ENCODE measurements at regions not wholly inside any gene's neighbourhood (a gene's known extent, or its start where the extent isn't known, plus 50 kb on each side); places are given as distances from the start of the nearest gene placed in this dataset.
"Not testable (repeated sequence)": the region's sequence is repeated elsewhere in the genome, so short reads cannot be mapped to it uniquely, and the experiment has no call there.

DNA sequence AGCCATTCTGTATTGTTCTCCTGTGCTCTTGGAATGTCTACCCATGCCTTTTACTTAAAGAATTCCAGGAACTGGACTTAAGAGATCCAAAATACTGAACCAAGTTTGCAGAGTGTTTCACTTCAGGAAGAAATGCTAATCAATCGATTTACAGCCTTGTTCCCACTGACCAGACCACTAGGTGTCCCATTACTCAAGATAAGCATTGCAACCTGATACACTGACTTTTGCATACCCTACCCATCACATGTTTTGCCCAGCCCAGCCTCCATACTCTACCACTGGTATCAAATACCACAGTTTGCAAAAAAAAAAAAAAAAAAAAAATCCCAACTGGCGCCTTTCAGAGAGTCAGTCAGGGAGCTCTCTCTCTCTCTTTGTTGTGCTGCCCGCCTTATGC lies 550.8 kb downstream of the CDH9 start:
- DNase-seq (ENCODE audit: low read depth): no peak
- H3K4me3 ChIP-seq (ENCODE audit: low read depth, low read length): no peak overlapping the region
- TF ChIP-seq, protein P1, sequence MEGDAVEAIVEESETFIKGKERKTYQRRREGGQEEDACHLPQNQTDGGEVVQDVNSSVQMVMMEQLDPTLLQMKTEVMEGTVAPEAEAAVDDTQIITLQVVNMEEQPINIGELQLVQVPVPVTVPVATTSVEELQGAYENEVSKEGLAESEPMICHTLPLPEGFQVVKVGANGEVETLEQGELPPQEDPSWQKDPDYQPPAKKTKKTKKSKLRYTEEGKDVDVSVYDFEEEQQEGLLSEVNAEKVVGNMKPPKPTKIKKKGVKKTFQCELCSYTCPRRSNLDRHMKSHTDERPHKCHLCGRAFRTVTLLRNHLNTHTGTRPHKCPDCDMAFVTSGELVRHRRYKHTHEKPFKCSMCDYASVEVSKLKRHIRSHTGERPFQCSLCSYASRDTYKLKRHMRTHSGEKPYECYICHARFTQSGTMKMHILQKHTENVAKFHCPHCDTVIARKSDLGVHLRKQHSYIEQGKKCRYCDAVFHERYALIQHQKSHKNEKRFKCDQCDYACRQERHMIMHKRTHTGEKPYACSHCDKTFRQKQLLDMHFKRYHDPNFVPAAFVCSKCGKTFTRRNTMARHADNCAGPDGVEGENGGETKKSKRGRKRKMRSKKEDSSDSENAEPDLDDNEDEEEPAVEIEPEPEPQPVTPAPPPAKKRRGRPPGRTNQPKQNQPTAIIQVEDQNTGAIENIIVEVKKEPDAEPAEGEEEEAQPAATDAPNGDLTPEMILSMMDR (conservative IDR thresholded peaks at IDR 0.05; ENCODE audit: low read depth, low read length): no peak

DNA sequence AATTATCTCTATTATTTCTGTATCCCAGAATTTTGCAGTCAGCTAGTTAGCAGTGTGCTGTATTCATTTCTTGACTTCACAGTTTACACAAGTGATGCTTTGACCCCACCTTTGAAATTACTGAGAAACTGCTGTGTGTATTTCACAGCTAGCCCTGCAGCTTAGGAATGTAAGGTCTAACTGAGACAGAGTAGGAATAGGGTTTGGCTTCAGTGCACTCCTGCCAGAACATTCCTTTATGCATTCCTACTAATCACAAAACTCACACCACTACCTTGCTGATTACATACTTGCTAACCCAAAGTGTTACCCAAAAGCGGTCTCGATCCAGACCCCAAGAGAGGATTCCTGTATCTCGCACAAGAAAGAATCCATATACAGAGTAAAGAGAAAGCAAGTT lies 551.8 kb downstream of the CDH9 start:
- TF ChIP-seq, protein P1 (conservative IDR thresholded peaks at IDR 0.05; ENCODE audit: low read depth, low read length): no peak
- no peak for DNase-seq (ENCODE audit: low read depth)
- H3K4me3 ChIP-seq (ENCODE audit: low read depth, low read length): no peak overlapping the region

DNA sequence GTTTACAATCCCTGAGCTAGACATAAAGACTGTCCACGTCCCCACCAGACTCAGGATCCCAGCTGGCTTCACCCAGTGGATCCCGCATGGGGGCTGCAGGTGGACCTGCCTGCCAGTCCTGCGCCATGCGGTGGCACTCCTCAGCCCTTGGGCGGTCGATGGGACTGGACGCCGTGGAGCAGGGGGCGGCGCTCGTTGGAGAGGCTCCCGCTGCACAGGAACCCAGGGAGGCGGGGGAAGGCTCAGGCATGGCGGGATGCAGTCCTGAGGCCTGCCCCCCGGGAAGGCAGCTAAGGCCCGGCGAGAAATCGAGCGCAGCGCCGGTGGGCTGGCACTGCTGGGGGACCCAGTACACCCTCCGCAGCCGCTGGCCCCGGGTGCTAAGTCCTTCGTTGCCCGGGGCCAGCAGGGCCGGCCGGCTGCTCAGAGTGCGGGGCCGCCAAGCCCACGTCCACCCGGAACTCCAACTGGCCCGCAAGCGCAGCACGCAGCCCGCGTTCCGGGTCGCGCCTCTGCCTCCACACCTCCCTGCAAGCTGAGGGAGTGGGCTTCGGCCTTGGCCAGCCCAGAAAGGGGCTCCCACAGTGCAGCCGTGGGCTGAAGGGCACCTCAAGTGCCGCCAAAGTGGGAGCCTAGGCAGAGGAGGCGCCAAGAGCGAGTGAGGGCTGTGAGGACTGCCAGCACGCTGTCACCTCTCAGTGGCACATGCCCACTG lies 553.1 kb downstream of the CDH9 start:
- not testable (repeated sequence) for H3K4me3 ChIP-seq (ENCODE audit: low read depth, low read length); DNase-seq (ENCODE audit: low read depth)

DNA sequence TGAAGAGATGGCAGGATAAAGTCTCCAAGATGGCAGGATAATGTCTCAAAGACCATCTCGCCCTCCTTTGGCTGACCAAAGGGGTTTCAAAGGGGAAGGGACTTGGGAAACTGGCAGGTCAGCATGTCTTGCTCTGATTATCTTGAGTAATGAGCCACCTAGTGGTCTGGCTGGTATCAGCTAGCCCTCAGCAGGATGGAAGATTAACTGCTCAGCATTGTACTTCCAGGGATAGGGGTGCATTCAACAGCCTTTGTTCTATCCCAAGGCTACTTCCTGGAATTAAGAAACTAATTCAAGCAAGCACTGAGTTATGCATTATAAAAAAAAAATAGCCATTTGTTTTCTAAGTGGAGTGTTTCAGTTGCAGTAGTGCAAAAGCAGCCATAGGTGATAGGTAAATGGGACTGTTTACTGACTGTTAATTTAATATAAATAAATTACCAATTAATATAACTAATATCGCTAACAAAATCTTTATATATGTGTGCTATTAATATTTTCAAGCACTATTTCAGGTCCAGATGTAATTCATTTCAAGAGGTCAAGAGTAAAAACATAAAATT lies 555.5 kb downstream of the CDH9 start:
- peak; percentile 22 for DNase-seq (ENCODE audit: low read depth)
- no peak overlapping the region for H3K4me3 ChIP-seq (ENCODE audit: low read depth, low read length)
- TF ChIP-seq, protein P1 (conservative IDR thresholded peaks at IDR 0.05; ENCODE audit: low read depth, low read length): peak; percentile 48

DNA sequence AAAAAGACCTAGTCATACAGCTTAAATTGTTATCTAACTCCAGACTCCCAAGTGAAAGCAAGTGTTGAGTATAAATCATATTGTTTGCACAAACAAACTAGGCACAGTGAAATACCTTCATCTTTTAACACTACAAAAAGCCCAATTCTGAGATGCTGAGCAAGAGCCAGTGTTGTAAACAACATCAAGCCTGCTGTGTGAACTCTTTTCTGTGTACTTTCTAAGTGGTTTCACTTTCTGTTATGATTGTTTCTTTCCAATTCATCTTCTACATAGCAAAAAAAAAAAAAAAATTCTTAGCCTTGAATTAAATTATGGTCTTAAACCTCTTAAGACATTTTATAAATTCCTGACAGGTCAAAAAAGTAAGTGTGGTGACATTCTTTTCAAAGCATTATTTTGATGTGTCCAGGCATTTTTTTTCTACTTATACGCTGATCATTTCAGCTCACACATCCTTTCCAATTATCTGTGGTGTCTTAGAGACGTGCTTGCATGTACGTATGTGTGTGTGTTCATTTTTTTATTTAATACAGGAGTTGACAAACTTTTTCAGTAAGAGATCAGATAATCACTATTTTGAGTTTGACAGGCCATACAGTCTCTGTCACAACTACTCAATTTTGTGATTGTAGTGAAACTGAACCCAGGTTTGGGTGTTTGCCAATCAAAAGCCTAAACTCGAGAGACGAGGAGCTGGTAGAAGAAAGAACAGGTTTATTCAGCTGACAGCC lies 556.1 kb downstream of the CDH9 start:
- no peak for DNase-seq (ENCODE audit: low read depth)
- H3K4me3 ChIP-seq (ENCODE audit: low read depth, low read length): no peak overlapping the region
- TF ChIP-seq, protein P1 (conservative IDR thresholded peaks at IDR 0.05; ENCODE audit: low read depth, low read length): no peak

DNA sequence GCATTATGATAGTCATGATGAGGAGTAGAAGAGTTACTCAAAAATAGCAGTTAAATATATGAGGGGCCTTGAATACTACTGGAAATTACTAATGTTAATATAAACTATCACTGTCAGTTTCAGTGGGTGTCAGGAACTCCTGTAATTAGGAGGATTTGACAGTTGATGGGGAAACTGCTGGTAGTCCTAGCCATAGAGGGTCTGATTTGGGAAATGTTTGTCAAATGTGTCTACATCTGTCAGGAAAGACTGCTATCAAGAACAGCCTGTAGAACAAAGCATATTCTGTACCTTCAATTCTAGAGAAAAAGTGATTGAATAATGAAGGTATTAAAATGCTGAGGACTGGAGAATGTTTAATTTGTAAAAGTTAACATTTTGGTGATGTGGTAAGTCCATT lies 567.9 kb downstream of the CDH9 start:
- TF ChIP-seq, protein P1 (conservative IDR thresholded peaks at IDR 0.05; ENCODE audit: low read depth, low read length): no peak
- no peak for DNase-seq (ENCODE audit: low read depth)
- no peak overlapping the region for H3K4me3 ChIP-seq (ENCODE audit: low read depth, low read length)

DNA sequence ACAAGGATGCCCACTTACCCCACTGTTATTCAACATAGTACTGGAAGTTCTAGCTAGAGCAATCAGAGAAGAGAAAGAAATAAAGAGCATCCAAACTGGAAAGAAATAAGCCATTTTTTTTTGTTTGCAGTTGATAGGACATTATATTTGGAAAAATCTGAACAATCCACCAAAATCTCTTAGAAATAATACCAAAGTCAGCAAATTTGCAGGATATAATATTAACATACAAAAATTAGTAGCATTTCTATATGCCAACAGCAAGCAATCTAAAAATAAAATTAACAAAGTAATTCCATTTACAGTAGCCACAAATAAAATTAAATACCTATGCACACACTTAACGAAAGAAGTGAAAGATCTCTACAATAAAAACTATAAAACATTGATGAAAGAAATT lies 599.3 kb downstream of the CDH9 start:
- no peak overlapping the region for H3K4me3 ChIP-seq (ENCODE audit: low read depth, low read length)
- TF ChIP-seq, protein P1 (conservative IDR thresholded peaks at IDR 0.05; ENCODE audit: low read depth, low read length): no peak
- no peak for DNase-seq (ENCODE audit: low read depth)
